IPS DF 6.9 (cell line): ENCODE measurements at regions not wholly inside any gene's neighbourhood (a gene's known extent, or its start where the extent isn't known, plus 50 kb on each side); places are given as distances from the start of the nearest gene placed in this dataset.

Source experiments
- DNase-seq: peaks from one replicate; pipeline ENCODE4 v3.0.0-alpha.2; 2013; ENCODE audit warnings: low read depth, low spot score
- H3K27ac ChIP-seq: one replicate; pipeline ENCODE4 v1.5.1; 2013; ENCODE audit warnings: low read length, control low read depth
- H3K27me3 ChIP-seq: 2 replicates; pipeline ENCODE4 v1.6.1; 2013; ENCODE audit warnings: mild to moderate bottlenecking, low read length; ENCODE audit not compliant: control insufficient read depth, insufficient read depth
- H3K36me3 ChIP-seq: 2 replicates; pipeline ENCODE4 v1.6.1; 2013; ENCODE audit warnings: low read length; ENCODE audit not compliant: control insufficient read depth, insufficient read depth
- H3K4me1 ChIP-seq: 2 replicates; pipeline ENCODE4 v1.6.1; 2013; ENCODE audit warnings: low read length; ENCODE audit not compliant: control insufficient read depth, insufficient read depth
- H3K4me3 ChIP-seq: 2 replicates; pipeline ENCODE4 v1.5.1; 2013; ENCODE audit warnings: mild to moderate bottlenecking, low read length
- H3K9me3 ChIP-seq: 2 replicates; pipeline ENCODE4 v1.6.1; 2013; ENCODE audit warnings: low read length, inconsistent platforms; ENCODE audit not compliant: control insufficient read depth, insufficient read depth
- WGBS: extraction: QIAGEN DNeasy Blood & Tissue Kit; methylation state at CpG from one replicate; pipeline ENCODE4 v1.1.7; 2013; ENCODE audit warnings: mixed read lengths, missing lambda C conversion rate; ENCODE audit not compliant: insufficient read length, insufficient coverage; 5-methylcytosine and 5-hydroxymethylcytosine counted together

DNA sequence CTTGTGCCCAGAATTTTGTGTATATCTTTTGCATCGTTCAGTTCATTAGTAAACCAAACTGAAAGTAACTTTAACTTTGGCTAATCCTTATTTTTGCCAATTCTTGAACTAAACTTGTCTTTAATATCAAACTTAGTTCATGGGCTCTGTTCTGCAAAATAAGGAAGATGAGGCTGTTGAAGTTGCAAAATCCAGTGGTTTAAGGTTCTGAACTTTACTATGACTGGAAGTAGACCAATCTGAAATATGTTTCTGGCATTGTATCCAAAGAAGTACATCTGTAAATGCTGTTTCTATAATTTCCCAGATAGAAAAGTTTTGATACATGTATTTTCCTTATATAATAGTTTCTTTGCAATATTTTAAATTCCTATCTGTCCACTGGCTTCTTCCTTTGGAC, 238.1 kb downstream of the CETN3 start:
- DNase-seq: no peak
- no peaks in the 10 kb centered on the region for H3K27me3 ChIP-seq
- H3K4me1 ChIP-seq: no peaks in the 10 kb centered on the region
- no peak overlapping the region for H3K27ac ChIP-seq
- no CpG with 5 or more reads among the region's 1 CpG for whole genome bisulfite sequencing
- no peaks in the 10 kb centered on the region for H3K36me3 ChIP-seq
- H3K4me3 ChIP-seq: no peak overlapping the region
- no peaks in the 10 kb centered on the region for H3K9me3 ChIP-seq

- DNase-seq: no peak
- H3K9me3 ChIP-seq: no peaks in the 10 kb centered on the region
- H3K27ac ChIP-seq: no peak overlapping the region
- H3K4me3 ChIP-seq: no peak overlapping the region
- H3K4me1 ChIP-seq: no peaks in the 10 kb centered on the region
- H3K36me3 ChIP-seq: no peaks in the 10 kb centered on the region
- no CpG with 5 or more reads among the region's 1 CpG for WGBS
- no peaks in the 10 kb centered on the region for H3K27me3 ChIP-seq
Observed at GRCh38 chr5:90170261-90170660, 239.3 kb downstream of the CETN3 start.

DNA sequence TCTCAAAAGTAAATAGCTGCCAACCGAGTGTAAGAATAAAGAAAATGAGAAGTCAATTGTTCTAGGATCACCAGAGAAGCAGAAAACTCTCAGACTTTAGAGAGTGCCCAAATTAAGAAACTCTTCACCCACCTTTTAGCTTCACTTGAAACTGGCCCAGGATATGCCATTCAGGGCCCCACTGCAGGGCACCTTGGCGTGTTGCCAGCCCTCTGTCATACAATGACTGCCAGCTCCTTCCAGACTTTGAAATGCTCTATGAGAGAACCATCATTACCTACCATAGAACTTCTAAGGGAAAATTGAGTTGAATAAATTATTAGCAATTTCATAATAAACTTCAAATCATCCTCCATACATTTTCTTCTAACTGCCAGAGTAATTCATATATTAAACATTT, 240.5 kb downstream of the CETN3 start:
- Histone ChIP-seq H3K36me3 (no peaks in the 10 kb centered on the region), H3K4me3 (no peak overlapping the region), H3K9me3 (no peaks in the 10 kb centered on the region), H3K4me1 (no peaks in the 10 kb centered on the region), H3K27ac (no peak overlapping the region), H3K27me3 (no peaks in the 10 kb centered on the region)
- no peak for DNase-seq
- no CpG with 5 or more reads among the region's 2 CpGs for WGBS

DNA sequence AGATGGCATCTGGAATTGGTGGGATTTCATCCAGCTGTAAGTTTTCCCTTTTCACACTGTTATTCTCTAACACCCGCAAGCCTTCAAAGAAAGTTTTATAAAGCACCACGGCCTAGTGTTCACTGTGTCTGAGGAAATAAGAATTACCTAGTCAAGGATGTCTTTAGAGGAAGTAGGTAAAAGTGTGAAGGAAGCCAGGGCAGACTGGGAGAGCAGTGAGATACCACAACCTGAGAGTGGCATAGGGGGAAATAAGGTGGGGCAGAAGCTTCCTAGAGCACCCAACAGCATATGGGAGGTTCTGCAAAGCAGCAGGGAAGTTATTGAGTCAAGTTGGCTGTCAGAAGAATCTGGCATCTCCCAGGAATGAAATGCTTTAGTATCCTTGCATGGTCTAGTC, 241.2 kb downstream of the CETN3 start:
- no peaks in the 10 kb centered on the region for H3K4me1 ChIP-seq
- H3K36me3 ChIP-seq: no peaks in the 10 kb centered on the region
- no peak overlapping the region for H3K4me3 ChIP-seq
- H3K27ac ChIP-seq: no peak overlapping the region
- H3K9me3 ChIP-seq: no peaks in the 10 kb centered on the region
- no CpG with 5 or more reads among the region's 2 CpGs for WGBS
- H3K27me3 ChIP-seq: no peaks in the 10 kb centered on the region
- no peak for DNase-seq

DNA sequence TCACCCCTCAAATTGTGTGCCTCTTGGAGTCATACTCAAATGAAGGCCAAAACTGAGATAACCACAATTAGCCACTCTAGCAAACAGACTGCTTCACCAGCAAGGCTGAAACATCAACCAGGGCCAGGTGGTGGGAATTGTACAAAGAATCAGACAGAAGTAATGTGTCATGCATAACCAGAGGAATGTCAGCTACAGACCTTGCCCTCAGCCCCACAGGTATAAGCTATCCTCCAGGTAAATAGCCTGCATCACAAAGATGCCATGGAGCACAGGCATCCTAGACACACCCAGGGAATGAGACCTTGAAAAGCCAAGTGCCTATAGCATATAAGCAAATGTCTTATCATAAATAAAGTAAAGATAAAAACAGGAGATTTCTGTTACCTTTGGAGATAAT, 242.7 kb downstream of the CETN3 start:
- Histone ChIP-seq H3K27me3 (no peaks in the 10 kb centered on the region), H3K4me1 (peaks cover 2% of the 10 kb centered on the region), H3K4me3 (no peak overlapping the region), H3K27ac (no peak overlapping the region), H3K36me3 (no peaks in the 10 kb centered on the region), H3K9me3 (no peaks in the 10 kb centered on the region)
- no peak for DNase-seq

DNA sequence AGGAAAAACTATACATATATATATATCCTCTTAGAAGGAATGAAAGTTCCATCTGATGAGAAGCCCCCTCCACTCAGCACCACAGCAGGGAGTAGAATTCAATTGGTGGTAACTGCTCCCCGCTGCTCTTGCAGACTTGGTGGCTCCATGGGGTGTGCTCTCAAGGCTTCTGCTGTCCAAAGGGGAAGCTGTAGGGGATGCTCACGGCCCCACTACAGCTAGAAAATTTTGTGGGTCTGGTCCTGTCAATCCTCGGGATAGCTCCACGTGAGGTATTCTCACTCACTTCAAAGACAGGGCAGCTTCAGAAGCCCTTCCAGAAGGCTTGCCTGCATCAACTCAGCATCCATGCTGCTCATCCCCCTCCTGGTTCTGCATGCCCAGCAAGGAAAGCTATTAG, 247.2 kb downstream of the CETN3 start:
- H3K27me3 ChIP-seq: no peaks in the 10 kb centered on the region
- H3K9me3 ChIP-seq: no peaks in the 10 kb centered on the region
- no CpG with 5 or more reads among the region's 4 CpGs for WGBS
- no peak overlapping the region for H3K4me3 ChIP-seq
- H3K27ac ChIP-seq: no peak overlapping the region
- H3K4me1 ChIP-seq: peaks cover 2% of the 10 kb centered on the region
- H3K36me3 ChIP-seq: no peaks in the 10 kb centered on the region
- no peak for DNase-seq

- H3K9me3 ChIP-seq: no peaks in the 10 kb centered on the region
- DNase-seq: peak; percentile 16
- H3K27ac ChIP-seq: no peak overlapping the region
- H3K4me1 ChIP-seq: peaks cover 2% of the 10 kb centered on the region
- no peaks in the 10 kb centered on the region for H3K27me3 ChIP-seq
- WGBS: no CpG with 5 or more reads among the region's 4 CpGs
- no peak overlapping the region for H3K4me3 ChIP-seq
- H3K36me3 ChIP-seq: no peaks in the 10 kb centered on the region
Observed at GRCh38 chr5:90161414-90161813, 248.1 kb downstream of the CETN3 start.

DNA sequence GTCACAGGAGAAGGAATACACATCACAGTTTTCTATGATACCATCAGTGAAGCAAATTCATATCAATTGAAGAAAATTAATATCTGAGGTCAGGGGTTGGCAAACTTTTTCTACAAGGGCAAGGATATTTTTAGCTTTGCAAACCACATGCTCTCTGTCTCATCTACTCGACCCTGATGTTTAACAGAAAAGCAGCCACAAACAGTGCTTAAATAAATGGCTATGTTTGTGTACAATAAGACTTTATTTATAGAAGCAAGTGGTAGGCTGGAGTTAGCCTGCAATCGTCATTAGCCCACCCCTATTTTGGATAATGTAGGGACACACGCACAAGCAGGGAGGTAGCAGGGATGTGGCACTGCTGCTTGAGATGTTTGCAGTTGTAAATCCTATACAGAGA, 251.4 kb downstream of the CETN3 start:
- H3K36me3 ChIP-seq: no peaks in the 10 kb centered on the region
- no peak overlapping the region for H3K27ac ChIP-seq
- WGBS: no CpG with 5 or more reads among the region's 3 CpGs
- no peaks in the 10 kb centered on the region for H3K27me3 ChIP-seq
- H3K4me1 ChIP-seq: peaks cover 2% of the 10 kb centered on the region
- H3K9me3 ChIP-seq: no peaks in the 10 kb centered on the region
- H3K4me3 ChIP-seq: no peak overlapping the region
- DNase-seq: no peak

GRCh38 chr5:90153031-90153430, 256.5 kb downstream of the CETN3 start:
- WGBS: no CpG with 5 or more reads among the region's 2 CpGs
- Histone ChIP-seq H3K36me3 (no peaks in the 10 kb centered on the region), H3K9me3 (no peaks in the 10 kb centered on the region), H3K4me1 (no peaks in the 10 kb centered on the region), H3K27me3 (no peaks in the 10 kb centered on the region), H3K27ac (no peak overlapping the region), H3K4me3 (no peak overlapping the region)
- DNase-seq: no peak

DNA sequence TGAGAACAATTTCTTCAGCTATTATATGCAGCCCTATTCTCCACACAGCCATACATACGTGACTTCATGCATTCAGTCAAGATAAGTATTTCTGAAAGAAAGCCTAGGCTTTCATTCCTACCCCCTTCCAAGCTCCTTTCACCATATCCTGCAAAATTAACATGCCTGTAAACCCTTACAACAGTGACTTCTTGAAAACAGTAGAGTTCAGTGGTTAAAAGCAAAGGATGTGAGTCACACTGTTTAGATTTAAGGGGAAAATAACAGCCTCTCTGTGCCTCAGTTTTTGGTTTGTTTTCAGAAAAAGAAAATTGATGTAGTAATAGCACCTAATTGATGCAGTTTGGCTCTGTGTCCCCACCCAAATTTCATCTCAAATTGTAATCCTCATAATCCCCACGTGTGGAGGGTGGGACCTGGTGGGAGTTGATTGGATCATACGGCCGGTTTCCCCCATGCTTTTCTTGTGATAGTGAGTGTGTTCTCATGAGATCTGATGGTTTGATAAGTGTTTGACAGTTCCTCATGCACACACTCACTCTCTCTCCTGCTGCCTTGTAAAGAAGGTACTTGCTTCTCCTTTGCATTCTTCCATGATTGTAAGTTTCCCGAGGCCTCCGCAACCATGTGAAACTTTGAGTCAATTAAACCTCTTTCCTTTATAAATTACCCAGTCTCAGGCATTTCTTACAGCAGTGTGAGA, 264.8 kb downstream of the CETN3 start:
- no peaks in the 10 kb centered on the region for H3K27me3 ChIP-seq
- H3K4me3 ChIP-seq: no peak overlapping the region
- WGBS: no CpG with 5 or more reads among the region's 6 CpGs
- no peak for DNase-seq
- H3K36me3 ChIP-seq: no peaks in the 10 kb centered on the region
- no peaks in the 10 kb centered on the region for H3K4me1 ChIP-seq
- H3K27ac ChIP-seq: no peak overlapping the region
- no peaks in the 10 kb centered on the region for H3K9me3 ChIP-seq

DNA sequence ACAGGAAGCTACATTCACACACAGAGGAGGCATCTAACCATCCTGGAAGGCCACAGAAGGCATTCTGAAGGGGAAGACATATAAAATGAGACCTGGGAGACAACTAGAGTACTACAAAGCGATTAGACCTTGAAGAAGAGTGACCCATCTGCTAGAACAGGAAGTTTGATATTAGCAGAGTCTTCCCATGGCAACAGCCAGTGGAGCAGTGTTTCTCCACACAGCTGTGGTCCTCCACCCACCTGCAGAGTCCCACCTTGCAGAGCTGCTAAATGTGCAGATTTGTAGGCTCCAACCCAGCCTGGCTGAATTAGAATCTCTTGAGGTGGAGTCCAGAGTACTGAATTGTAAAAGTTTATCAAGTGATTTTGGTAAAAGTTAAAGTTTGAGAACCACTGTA, 267.0 kb downstream of the CETN3 start:
- Histone ChIP-seq H3K36me3 (no peaks in the 10 kb centered on the region), H3K9me3 (no peaks in the 10 kb centered on the region), H3K4me3 (no peak overlapping the region), H3K4me1 (no peaks in the 10 kb centered on the region), H3K27ac (no peak overlapping the region), H3K27me3 (no peaks in the 10 kb centered on the region)
- WGBS: no CpG with 5 or more reads among the region's 1 CpG
- DNase-seq: no peak
